ENCODE measurements at regions not wholly inside any gene's neighbourhood (a gene's known extent, or its start where the extent isn't known, plus 50 kb on each side); places are given as distances from the start of the nearest gene placed in this dataset.
"Not testable (repeated sequence)": the region's sequence is repeated elsewhere in the genome, so short reads cannot be mapped to it uniquely, and the experiment has no call there.

DNA sequence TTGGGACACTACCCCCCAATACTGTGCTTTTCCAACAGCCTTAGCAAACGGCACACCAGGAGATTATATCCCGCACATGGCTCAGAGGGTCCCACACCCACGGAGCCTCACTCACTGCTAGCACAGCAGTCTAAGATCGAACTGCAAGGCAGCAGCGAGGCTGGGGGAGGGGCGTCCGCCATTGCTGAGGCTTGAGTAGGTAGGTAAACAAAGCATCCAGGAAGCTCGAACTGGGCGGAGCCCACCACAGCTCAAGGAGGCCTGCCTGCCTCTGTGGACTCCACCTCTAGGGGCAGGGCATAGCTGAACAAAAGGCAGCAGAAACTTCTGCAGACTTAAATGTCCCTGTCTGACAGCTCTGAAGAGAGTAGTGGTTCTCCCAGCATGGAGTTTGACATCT lies 447.3 kb upstream of the RAB6C start:
- peaks cover 21% of the 10 kb centered on the region for H3K27me3 Mint-ChIP-seq
- H3K4me3 Mint-ChIP-seq, H3K9me3 Mint-ChIP-seq, ATAC-seq, H3K36me3 Mint-ChIP-seq, H3K27ac Mint-ChIP-seq, H3K4me1 Mint-ChIP-seq: not testable (repeated sequence)

GRCh38 chr2:129548880-129549279 lies 430.6 kb upstream of the RAB6C start:
- Mint-ChIP-seq H3K27me3 (no peaks in the 10 kb centered on the region), H3K4me1 (no peaks in the 10 kb centered on the region), H3K9me3 (peaks cover 3% of the 10 kb centered on the region), H3K4me3 (no peak overlapping the region), H3K27ac (no peak overlapping the region), H3K36me3 (no peaks in the 10 kb centered on the region)
- ATAC-seq: no peak

GRCh38 chr2:129550536-129550935 lies 428.9 kb upstream of the RAB6C start:
- Mint-ChIP-seq H3K27me3 (no peaks in the 10 kb centered on the region), H3K9me3 (no peaks in the 10 kb centered on the region), H3K27ac (no peak overlapping the region), H3K4me3 (no peak overlapping the region), H3K4me1 (no peaks in the 10 kb centered on the region), H3K36me3 (no peaks in the 10 kb centered on the region)
- ATAC-seq: no peak

GRCh38 chr2:129554373-129554772 lies 425.1 kb upstream of the RAB6C start:
- Mint-ChIP-seq H3K4me1 (no peaks in the 10 kb centered on the region), H3K27me3 (no peaks in the 10 kb centered on the region), H3K27ac (no peak overlapping the region), H3K4me3 (no peak overlapping the region), H3K36me3 (no peaks in the 10 kb centered on the region), H3K9me3 (no peaks in the 10 kb centered on the region)
- no peak for ATAC-seq

DNA sequence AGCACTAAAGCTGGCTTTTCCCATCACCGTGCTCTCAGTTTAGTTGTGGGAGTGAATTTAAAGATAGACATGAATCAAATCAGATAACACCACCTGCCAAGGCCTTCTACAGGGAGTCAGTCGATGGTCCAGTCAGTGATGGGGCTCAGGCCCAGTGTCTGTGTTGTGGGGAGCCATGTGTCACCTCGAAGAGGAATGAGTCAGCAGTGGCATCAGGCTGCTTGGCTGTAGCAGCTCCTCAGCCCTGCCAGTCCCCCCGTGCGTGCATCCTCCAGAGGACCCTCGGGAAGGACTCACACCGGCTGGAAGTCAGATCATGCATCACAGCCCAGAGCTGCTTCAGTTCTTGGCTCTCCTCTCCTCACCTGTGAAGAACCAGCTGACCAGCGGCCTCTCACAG lies 420.4 kb upstream of the RAB6C start:
- no peak overlapping the region for H3K27ac Mint-ChIP-seq
- no peak for ATAC-seq

GRCh38 chr2:129565551-129566109 lies 413.8 kb upstream of the RAB6C start:
- Mint-ChIP-seq H3K27ac (no peak overlapping the region), H3K27me3 (peaks cover 21% of the 10 kb centered on the region), H3K9me3 (peaks cover 9% of the 10 kb centered on the region), H3K36me3 (no peaks in the 10 kb centered on the region), H3K4me3 (no peak overlapping the region), H3K4me1 (no peaks in the 10 kb centered on the region)
- ATAC-seq: no peak

More for the DNA sequence above, 420.4 kb upstream of the RAB6C start:
- H3K4me1 Mint-ChIP-seq: no peaks in the 10 kb centered on the region
- H3K9me3 Mint-ChIP-seq: no peaks in the 10 kb centered on the region
- no peaks in the 10 kb centered on the region for H3K27me3 Mint-ChIP-seq
- no peak overlapping the region for H3K4me3 Mint-ChIP-seq
- no peaks in the 10 kb centered on the region for H3K36me3 Mint-ChIP-seq

GRCh38 chr2:129570812-129571211 lies 408.7 kb upstream of the RAB6C start:
- peaks cover 16% of the 10 kb centered on the region for H3K27me3 Mint-ChIP-seq
- not testable (repeated sequence) for H3K36me3 Mint-ChIP-seq, H3K4me3 Mint-ChIP-seq, H3K4me1 Mint-ChIP-seq, H3K27ac Mint-ChIP-seq, ATAC-seq
- peaks cover 27% of the 10 kb centered on the region for H3K9me3 Mint-ChIP-seq

DNA sequence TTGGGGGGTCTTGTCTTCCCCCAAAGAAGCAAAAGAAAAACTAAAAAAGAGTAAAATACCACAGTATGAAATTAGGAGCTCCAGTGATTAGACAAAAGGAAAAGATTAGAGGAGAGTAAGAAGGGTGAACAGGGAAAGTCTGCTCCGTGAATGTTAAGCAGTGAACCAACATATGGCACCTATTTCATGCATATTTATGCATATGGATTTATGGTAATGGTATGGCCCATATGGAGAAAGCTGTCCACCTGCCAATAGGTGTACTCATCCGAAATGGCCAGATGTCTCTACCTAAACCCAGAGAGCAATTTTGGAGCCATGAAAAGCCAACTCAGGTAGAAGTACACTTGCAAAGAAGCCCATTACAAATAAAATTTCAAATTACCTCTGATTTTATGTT lies 404.0 kb upstream of the RAB6C start:
- Mint-ChIP-seq H3K27me3 (peaks cover 15% of the 10 kb centered on the region), H3K36me3 (no peaks in the 10 kb centered on the region), H3K9me3 (peaks cover 21% of the 10 kb centered on the region), H3K4me1 (no peaks in the 10 kb centered on the region), H3K4me3 (no peak overlapping the region), H3K27ac (no peak overlapping the region)
- ATAC-seq: no peak

DNA sequence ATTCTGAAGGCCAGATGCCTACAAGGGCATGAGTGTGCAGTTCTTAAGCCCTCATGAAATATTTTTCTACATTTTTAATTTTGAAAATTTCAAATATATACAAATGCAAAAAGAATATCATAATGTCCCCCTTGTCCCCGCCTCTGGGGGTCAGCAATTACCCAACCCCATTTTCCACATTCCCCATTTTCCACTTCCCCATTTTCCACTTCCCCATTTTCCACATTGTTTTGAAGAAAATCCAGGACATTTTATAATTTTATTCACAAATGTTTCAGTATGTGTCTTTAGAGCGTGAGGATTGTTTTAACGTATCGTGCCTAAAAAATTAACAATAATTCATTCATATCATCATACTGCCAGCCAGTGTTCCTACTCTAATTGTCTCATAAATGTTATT lies 403.6 kb upstream of the RAB6C start:
- Mint-ChIP-seq H3K27me3 (peaks cover 15% of the 10 kb centered on the region), H3K9me3 (peaks cover 19% of the 10 kb centered on the region), H3K36me3 (no peaks in the 10 kb centered on the region), H3K4me1 (no peaks in the 10 kb centered on the region), H3K27ac (no peak overlapping the region), H3K4me3 (no peak overlapping the region)
- ATAC-seq: no peak

GRCh38 chr2:129580001-129580400 lies 399.5 kb upstream of the RAB6C start:
- Mint-ChIP-seq H3K4me3 (no peak overlapping the region), H3K27me3 (peaks cover 27% of the 10 kb centered on the region), H3K27ac (no peak overlapping the region), H3K36me3 (no peaks in the 10 kb centered on the region), H3K9me3 (peaks cover 9% of the 10 kb centered on the region), H3K4me1 (no peaks in the 10 kb centered on the region)
- no peak for ATAC-seq

GRCh38 chr2:129585760-129586159 lies 393.7 kb upstream of the RAB6C start:
- H3K36me3 Mint-ChIP-seq: no peaks in the 10 kb centered on the region
- ATAC-seq: no peak
- peaks cover 7% of the 10 kb centered on the region for H3K9me3 Mint-ChIP-seq
- peaks cover 45% of the 10 kb centered on the region for H3K27me3 Mint-ChIP-seq
- no peaks in the 10 kb centered on the region for H3K4me1 Mint-ChIP-seq
- H3K27ac Mint-ChIP-seq: no peak overlapping the region
- no peak overlapping the region for H3K4me3 Mint-ChIP-seq

DNA sequence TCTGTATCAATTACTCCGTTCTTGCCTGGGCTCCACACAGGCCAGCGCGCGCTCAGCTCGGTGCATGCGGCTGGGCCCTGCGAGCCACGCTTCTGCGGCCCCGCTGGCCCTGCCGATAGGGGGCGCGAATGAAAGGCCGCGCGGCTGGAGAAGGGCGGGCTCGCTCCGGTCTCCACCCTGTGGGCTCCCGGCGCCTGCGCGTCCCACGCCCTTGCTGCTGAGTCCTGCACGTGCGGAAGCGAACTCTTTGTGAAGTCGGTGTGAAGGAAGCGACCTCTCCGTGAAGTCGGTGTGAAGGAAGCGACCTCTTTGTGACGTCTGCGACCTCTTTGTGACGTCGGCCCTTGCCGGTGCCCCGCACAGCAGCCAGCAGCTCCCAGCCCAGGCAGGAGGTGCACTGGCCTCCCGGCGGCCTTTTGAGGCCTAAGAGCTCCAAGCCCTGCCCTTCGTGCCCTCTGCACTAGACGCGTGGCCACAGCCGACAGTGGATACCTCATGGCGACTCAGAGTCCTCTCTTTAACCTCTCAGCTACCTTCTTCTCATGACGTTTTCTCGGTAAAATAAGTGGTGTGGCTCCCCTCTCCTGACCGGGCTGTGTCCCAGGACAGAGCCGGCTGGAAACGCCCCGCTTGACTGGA lies 391.9 kb upstream of the RAB6C start:
- Mint-ChIP-seq H3K4me1 (no peaks in the 10 kb centered on the region), H3K36me3 (no peaks in the 10 kb centered on the region), H3K4me3 (no peak overlapping the region), H3K27me3 (peaks cover 45% of the 10 kb centered on the region), H3K27ac (no peak overlapping the region), H3K9me3 (no peaks in the 10 kb centered on the region)
- peak; percentile 24 for ATAC-seq

- H3K4me3 Mint-ChIP-seq: no peak overlapping the region
- H3K36me3 Mint-ChIP-seq: no peaks in the 10 kb centered on the region
- H3K9me3 Mint-ChIP-seq: peaks cover 9% of the 10 kb centered on the region
- ATAC-seq: no peak
- no peak overlapping the region for H3K27ac Mint-ChIP-seq
- no peaks in the 10 kb centered on the region for H3K4me1 Mint-ChIP-seq
- peaks cover 9% of the 10 kb centered on the region for H3K27me3 Mint-ChIP-seq
These were observed 374.9 kb upstream of the RAB6C start for GRCh38 chr2:129604560-129604959.

- Mint-ChIP-seq H3K27ac (no peak overlapping the region), H3K4me1 (no peaks in the 10 kb centered on the region), H3K36me3 (no peaks in the 10 kb centered on the region), H3K4me3 (no peak overlapping the region), H3K9me3 (peaks cover 6% of the 10 kb centered on the region), H3K27me3 (peaks cover 9% of the 10 kb centered on the region)
- ATAC-seq: no peak
These were observed 373.8 kb upstream of the RAB6C start for GRCh38 chr2:129605646-129606045.

DNA sequence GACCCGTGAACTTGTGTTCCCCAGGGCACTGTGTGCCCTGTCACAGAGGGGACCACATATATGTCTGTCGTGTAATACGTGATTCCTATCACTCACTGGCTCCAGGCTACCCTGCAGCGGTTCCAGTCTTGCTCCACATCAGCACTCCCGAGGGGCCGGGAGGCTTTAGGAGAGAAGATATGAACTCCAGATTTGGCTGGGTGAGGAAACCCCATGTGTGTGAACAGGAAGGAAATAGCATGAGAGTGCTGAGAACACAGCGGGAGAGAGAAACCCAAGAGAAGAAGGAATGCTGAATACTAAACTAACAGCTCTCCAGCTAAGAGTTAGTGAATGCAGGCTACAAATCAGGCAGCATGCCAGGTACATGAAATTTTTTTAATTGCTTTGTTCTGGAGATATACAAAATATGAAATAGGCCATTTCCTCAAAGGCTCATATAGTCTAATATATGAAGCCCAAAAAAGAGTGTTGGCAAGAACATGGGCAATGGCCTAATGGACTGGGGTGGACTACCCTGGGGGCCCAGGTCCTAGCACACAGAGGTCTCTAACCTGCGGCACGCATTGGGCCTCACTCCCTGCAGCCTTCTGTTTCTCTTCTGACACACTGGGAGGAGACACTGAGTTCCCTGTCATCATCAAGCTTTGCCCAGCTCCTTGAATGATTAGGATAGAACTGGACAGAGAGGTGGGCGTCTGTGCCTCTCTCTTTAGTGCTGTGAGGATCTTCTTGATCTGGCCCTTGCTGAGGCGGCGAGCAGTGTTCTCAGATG lies 372.8 kb upstream of the RAB6C start:
- H3K27ac Mint-ChIP-seq: no peak overlapping the region
- peaks cover 9% of the 10 kb centered on the region for H3K27me3 Mint-ChIP-seq
- no peak overlapping the region for H3K4me3 Mint-ChIP-seq
- H3K9me3 Mint-ChIP-seq: peaks cover 6% of the 10 kb centered on the region
- no peak for ATAC-seq
- H3K4me1 Mint-ChIP-seq: no peaks in the 10 kb centered on the region
- no peaks in the 10 kb centered on the region for H3K36me3 Mint-ChIP-seq

GRCh38 chr2:129609224-129609623 lies 370.2 kb upstream of the RAB6C start:
- no peaks in the 10 kb centered on the region for H3K4me1 Mint-ChIP-seq
- ATAC-seq: no peak
- no peaks in the 10 kb centered on the region for H3K36me3 Mint-ChIP-seq
- no peak overlapping the region for H3K27ac Mint-ChIP-seq
- no peak overlapping the region for H3K4me3 Mint-ChIP-seq
- peaks cover 7% of the 10 kb centered on the region for H3K9me3 Mint-ChIP-seq
- H3K27me3 Mint-ChIP-seq: peaks cover 11% of the 10 kb centered on the region

Measured in stimulated activated memory B cell treated with anti-CD40 and anti-IgM and Interleukin-4, amounts not matched to agents 10 μg/mL and 1 μg/mL and 100 μg/mL, for 72 hours (primary cell).